WTC11 (cell line): ENCODE measurements at regions not wholly inside any gene's neighbourhood (a gene's known extent, or its start where the extent isn't known, plus 50 kb on each side); places are given as distances from the start of the nearest gene placed in this dataset.

Experiments
- ATAC-seq: fragments of 200-7000 bp; cut with Tn5 transposase; 2 replicates; pipeline ENCODE4 v1.10.0; 2021; ENCODE audit warnings: mild to moderate bottlenecking, moderate library complexity
- CTCF ChIA-PET: fragments of 300-600 bp; sonication (Branson Sonifier 250); formaldehyde crosslinking; loops from one replicate; lab custom pipeline; 2021; ENCODE audit warnings: antibody characterized with exemption; lab: Charles Lee
- POLR2A ChIA-PET: fragments of 350-600 bp; sonication (Branson Sonifier 250); formaldehyde crosslinking; loops from one replicate; lab custom pipeline; 2021; ENCODE audit warnings: antibody characterized with exemption; lab: Charles Lee
- DNase-seq: peaks from one replicate; pipeline ENCODE4 v3.0.0; 2021; ENCODE audit warnings: low spot score
- H3K27ac Mint-ChIP-seq: 2 replicates; pipeline ENCODE4 v1.8.0; 2021; ENCODE audit warnings: mixed read lengths
- H3K27me3 Mint-ChIP-seq: 2 replicates; pipeline ENCODE4 v1.8.0; 2021; ENCODE audit warnings: low read depth, mild to moderate bottlenecking, moderate library complexity, mixed read lengths
- H3K36me3 Mint-ChIP-seq: 2 replicates; pipeline ENCODE4 v1.8.0; 2021; ENCODE audit warnings: mixed read lengths
- H3K4me1 Mint-ChIP-seq: 2 replicates; pipeline ENCODE4 v1.8.0; 2022; ENCODE audit warnings: mixed read lengths
- H3K4me3 Mint-ChIP-seq: 2 replicates; pipeline ENCODE4 v1.8.0; 2021; ENCODE audit warnings: mild to moderate bottlenecking, moderate library complexity, mixed read lengths
- H3K9me3 Mint-ChIP-seq: 2 replicates; pipeline ENCODE4 v1.8.0; 2021; ENCODE audit warnings: mixed read lengths
- ATF6 ChIP-seq: sonication (generic); formaldehyde crosslinking; IDR thresholded peaks from 2 replicates; pipeline ENCODE4 v1.8.1; 2023; ENCODE audit warnings: mild to moderate bottlenecking, missing genetic modification reagents
- EMX1 ChIP-seq: fragments of 250-450 bp; sonication (Bioruptor Pico); IDR thresholded peaks from 2 replicates; pipeline ENCODE4 v1.8.0; 2021; ENCODE audit warnings: mild to moderate bottlenecking
- GRHL2 ChIP-seq: fragments of 250-450 bp; sonication (Bioruptor Pico); IDR thresholded peaks from 2 replicates; pipeline ENCODE4 v1.8.0; 2022; ENCODE audit warnings: mild to moderate bottlenecking, moderate library complexity; ENCODE audit not compliant: insufficient replicate concordance, severe bottlenecking
- HMGA2 ChIP-seq: fragments of 250-450 bp; sonication (Bioruptor Pico); IDR thresholded peaks from 2 replicates; pipeline ENCODE4 v1.4.0; 2021; ENCODE audit warnings: mild to moderate bottlenecking, moderate library complexity
- IRF2 ChIP-seq: sonication (generic); formaldehyde crosslinking; IDR thresholded peaks from 2 replicates; pipeline ENCODE4 v1.8.0; 2022; ENCODE audit warnings: low read depth, missing genetic modification reagents, borderline replicate concordance
- NFE2L1 ChIP-seq: sonication (generic); formaldehyde crosslinking; IDR thresholded peaks from 2 replicates; pipeline ENCODE4 v1.8.1; 2023; ENCODE audit warnings: missing genetic modification reagents
- PRRX2 ChIP-seq: fragments of 250-450 bp; sonication (Bioruptor Pico); IDR thresholded peaks from 2 replicates; pipeline ENCODE4 v1.8.0; 2021; ENCODE audit warnings: mild to moderate bottlenecking
- RELA ChIP-seq: sonication (generic); formaldehyde crosslinking; IDR thresholded peaks from 2 replicates; pipeline ENCODE4 v1.8.1; 2022; ENCODE audit warnings: missing genetic modification reagents, mild to moderate bottlenecking, borderline replicate concordance
- SMAD4 ChIP-seq: sonication (generic); formaldehyde crosslinking; IDR thresholded peaks from 2 replicates; pipeline ENCODE4 v1.8.0; 2022; ENCODE audit warnings: mild to moderate bottlenecking, missing genetic modification reagents
- TEAD1 ChIP-seq: sonication (generic); formaldehyde crosslinking; IDR thresholded peaks from 2 replicates; pipeline ENCODE4 v1.8.0; 2022; ENCODE audit warnings: mild to moderate bottlenecking, missing genetic modification reagents
- ZNF281 ChIP-seq: sonication (generic); formaldehyde crosslinking; IDR thresholded peaks from 2 replicates; pipeline ENCODE4 v1.8.0; 2023; ENCODE audit warnings: mild to moderate bottlenecking, missing genetic modification reagents
- TF ChIP-seq, protein P1 (sequence below): sonication (generic); formaldehyde crosslinking; IDR thresholded peaks from 2 replicates; pipeline ENCODE4 v1.8.0; 2023; ENCODE audit warnings: missing genetic modification reagents, mild to moderate bottlenecking, borderline replicate concordance
- TF ChIP-seq, protein P2 (sequence below): sonication (generic); formaldehyde crosslinking; IDR thresholded peaks from 2 replicates; pipeline ENCODE4 v1.8.0; 2022; ENCODE audit warnings: mild to moderate bottlenecking, missing genetic modification reagents
- TF ChIP-seq, protein P3 (sequence below): sonication (generic); formaldehyde crosslinking; IDR thresholded peaks from 2 replicates; pipeline ENCODE4 v1.8.0; 2023; ENCODE audit warnings: missing genetic modification reagents

- Mint-ChIP-seq H3K36me3 (no peaks in the 10 kb centered on the region), H3K9me3 (0 out of 2 replicates have a peak, but pooled peaks cover 1% of the 10 kb centered on the region), H3K4me3 (no peak overlapping the region), H3K27me3 (no peaks in the 10 kb centered on the region), H3K27ac (no peak overlapping the region), H3K4me1 (peaks cover 3% of the 10 kb centered on the region; the same call in 1 of the 2 replicates)
- ChIA-PET CTCF (interaction anchor here (1.0 kb wide), 2 partner anchors 58 to 105 kb away, joined by 3 read pairs; no protein-coding TSS in a partner anchor), POLR2A (no interaction called here)
- ATAC-seq (no peak), DNase-seq (no peak)
- TF ChIP-seq GRHL2: no peak
- TF ChIP-seq, protein P1, sequence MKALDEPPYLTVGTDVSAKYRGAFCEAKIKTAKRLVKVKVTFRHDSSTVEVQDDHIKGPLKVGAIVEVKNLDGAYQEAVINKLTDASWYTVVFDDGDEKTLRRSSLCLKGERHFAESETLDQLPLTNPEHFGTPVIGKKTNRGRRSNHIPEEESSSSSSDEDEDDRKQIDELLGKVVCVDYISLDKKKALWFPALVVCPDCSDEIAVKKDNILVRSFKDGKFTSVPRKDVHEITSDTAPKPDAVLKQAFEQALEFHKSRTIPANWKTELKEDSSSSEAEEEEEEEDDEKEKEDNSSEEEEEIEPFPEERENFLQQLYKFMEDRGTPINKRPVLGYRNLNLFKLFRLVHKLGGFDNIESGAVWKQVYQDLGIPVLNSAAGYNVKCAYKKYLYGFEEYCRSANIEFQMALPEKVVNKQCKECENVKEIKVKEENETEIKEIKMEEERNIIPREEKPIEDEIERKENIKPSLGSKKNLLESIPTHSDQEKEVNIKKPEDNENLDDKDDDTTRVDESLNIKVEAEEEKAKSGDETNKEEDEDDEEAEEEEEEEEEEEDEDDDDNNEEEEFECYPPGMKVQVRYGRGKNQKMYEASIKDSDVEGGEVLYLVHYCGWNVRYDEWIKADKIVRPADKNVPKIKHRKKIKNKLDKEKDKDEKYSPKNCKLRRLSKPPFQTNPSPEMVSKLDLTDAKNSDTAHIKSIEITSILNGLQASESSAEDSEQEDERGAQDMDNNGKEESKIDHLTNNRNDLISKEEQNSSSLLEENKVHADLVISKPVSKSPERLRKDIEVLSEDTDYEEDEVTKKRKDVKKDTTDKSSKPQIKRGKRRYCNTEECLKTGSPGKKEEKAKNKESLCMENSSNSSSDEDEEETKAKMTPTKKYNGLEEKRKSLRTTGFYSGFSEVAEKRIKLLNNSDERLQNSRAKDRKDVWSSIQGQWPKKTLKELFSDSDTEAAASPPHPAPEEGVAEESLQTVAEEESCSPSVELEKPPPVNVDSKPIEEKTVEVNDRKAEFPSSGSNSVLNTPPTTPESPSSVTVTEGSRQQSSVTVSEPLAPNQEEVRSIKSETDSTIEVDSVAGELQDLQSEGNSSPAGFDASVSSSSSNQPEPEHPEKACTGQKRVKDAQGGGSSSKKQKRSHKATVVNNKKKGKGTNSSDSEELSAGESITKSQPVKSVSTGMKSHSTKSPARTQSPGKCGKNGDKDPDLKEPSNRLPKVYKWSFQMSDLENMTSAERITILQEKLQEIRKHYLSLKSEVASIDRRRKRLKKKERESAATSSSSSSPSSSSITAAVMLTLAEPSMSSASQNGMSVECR (CRISPR knock-in tag): no peak
- no peak for TF ChIP-seq TEAD1 (CRISPR knock-in tag)
- no peak for TF ChIP-seq IRF2 (CRISPR knock-in tag)
- no peak for TF ChIP-seq RELA (CRISPR knock-in tag)
- TF ChIP-seq, protein P2, sequence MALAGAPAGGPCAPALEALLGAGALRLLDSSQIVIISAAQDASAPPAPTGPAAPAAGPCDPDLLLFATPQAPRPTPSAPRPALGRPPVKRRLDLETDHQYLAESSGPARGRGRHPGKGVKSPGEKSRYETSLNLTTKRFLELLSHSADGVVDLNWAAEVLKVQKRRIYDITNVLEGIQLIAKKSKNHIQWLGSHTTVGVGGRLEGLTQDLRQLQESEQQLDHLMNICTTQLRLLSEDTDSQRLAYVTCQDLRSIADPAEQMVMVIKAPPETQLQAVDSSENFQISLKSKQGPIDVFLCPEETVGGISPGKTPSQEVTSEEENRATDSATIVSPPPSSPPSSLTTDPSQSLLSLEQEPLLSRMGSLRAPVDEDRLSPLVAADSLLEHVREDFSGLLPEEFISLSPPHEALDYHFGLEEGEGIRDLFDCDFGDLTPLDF: no peak
- TF ChIP-seq, protein P3, sequence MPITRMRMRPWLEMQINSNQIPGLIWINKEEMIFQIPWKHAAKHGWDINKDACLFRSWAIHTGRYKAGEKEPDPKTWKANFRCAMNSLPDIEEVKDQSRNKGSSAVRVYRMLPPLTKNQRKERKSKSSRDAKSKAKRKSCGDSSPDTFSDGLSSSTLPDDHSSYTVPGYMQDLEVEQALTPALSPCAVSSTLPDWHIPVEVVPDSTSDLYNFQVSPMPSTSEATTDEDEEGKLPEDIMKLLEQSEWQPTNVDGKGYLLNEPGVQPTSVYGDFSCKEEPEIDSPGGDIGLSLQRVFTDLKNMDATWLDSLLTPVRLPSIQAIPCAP (CRISPR knock-in tag): no peak
- TF ChIP-seq NFE2L1: no peak
- no peak for TF ChIP-seq SMAD4 (CRISPR knock-in tag)
- TF ChIP-seq ATF6 (CRISPR knock-in tag): no peak
- TF ChIP-seq EMX1: no peak
- no peak for TF ChIP-seq ZNF281 (CRISPR knock-in tag)
- TF ChIP-seq PRRX2 (CRISPR knock-in tag): no peak
- TF ChIP-seq HMGA2 (CRISPR knock-in tag): no peak
These were observed 401.2 kb downstream of the MATN1 start for GRCh38 chr1:30321996-30322858.
